Activated CD4-positive, alpha-beta T cell treated with anti-CD3 and anti-CD28 coated beads, Interleukin-2, amount 10 ng/mL, durations not matched to agents 7 days and 5 days (primary cell): ENCODE measurements at regions not wholly inside any gene's neighbourhood (a gene's known extent, or its start where the extent isn't known, plus 50 kb on each side); places are given as distances from the start of the nearest gene placed in this dataset.
"Not testable (repeated sequence)": the region's sequence is repeated elsewhere in the genome, so short reads cannot be mapped to it uniquely, and the experiment has no call there.

ENCODE experiments used
- CTCF ChIA-PET: fragments of 350-600 bp; sonication (Branson Sonifier 250); formaldehyde crosslinking; loops from one replicate; lab custom pipeline; 2021; ENCODE audit warnings: antibody characterized with exemption; lab: Charles Lee
- POLR2A ChIA-PET: fragments of 350-600 bp; sonication (Branson Sonifier 250); formaldehyde crosslinking; loops from one replicate; lab custom pipeline; 2021; ENCODE audit warnings: antibody characterized with exemption; lab: Charles Lee
- DNase-seq: peaks from one replicate; pipeline ENCODE4 v3.0.0-alpha.2; 2020
- H3K27ac Mint-ChIP-seq: one replicate; pipeline ENCODE4 v1.8.0; 2021; ENCODE audit warnings: mild to moderate bottlenecking, moderate library complexity, mixed read lengths
- H3K27me3 Mint-ChIP-seq: one replicate; pipeline ENCODE4 v1.8.0; 2021; ENCODE audit warnings: mixed read lengths
- H3K36me3 Mint-ChIP-seq: one replicate; pipeline ENCODE4 v1.8.0; 2021; ENCODE audit warnings: low read depth, mixed read lengths
- H3K4me1 Mint-ChIP-seq: one replicate; pipeline ENCODE4 v1.8.0; 2021; ENCODE audit warnings: mixed read lengths
- H3K4me3 Mint-ChIP-seq: one replicate; pipeline ENCODE4 v1.8.0; 2021; ENCODE audit warnings: mild to moderate bottlenecking, moderate library complexity, mixed read lengths
- H3K9me3 Mint-ChIP-seq: one replicate; pipeline ENCODE4 v1.8.0; 2021; ENCODE audit warnings: mixed read lengths

DNA sequence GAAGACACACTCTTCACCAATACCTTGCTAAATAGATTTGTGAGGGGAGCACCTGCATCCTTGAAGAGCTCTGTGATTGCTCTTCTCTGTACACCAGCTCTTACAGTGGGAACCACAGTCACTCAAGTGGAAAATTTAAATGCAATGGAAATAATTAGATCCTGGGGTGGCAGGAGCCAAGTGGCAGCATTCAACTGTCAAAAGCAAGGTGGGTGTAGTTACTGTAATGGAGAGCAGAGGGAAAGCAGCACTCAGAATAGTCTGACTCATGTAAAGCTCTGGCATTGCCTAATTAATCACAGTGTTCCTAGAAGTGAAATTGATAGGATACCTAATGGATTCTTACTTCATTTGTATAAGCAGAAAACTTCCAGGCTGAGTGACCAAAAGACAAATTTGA lies 245.8 kb downstream of the KCNE4 start:
- no peaks in the 10 kb centered on the region for H3K36me3 Mint-ChIP-seq
- no peak for DNase-seq
- CTCF ChIA-PET: no interaction called here
- H3K4me3 Mint-ChIP-seq: no peak overlapping the region
- no peak overlapping the region for H3K27ac Mint-ChIP-seq
- H3K27me3 Mint-ChIP-seq: no peaks in the 10 kb centered on the region
- no peaks in the 10 kb centered on the region for H3K4me1 Mint-ChIP-seq
- H3K9me3 Mint-ChIP-seq: no peaks in the 10 kb centered on the region
- POLR2A ChIA-PET: no interaction called here

- CTCF ChIA-PET, POLR2A ChIA-PET, H3K36me3 Mint-ChIP-seq, DNase-seq, H3K9me3 Mint-ChIP-seq, H3K27me3 Mint-ChIP-seq, H3K27ac Mint-ChIP-seq, H3K4me1 Mint-ChIP-seq, H3K4me3 Mint-ChIP-seq: not testable (repeated sequence)
These were observed 246.3 kb downstream of the KCNE4 start for GRCh38 chr2:223298329-223298728.

- H3K27ac Mint-ChIP-seq: no peak overlapping the region
- no peaks in the 10 kb centered on the region for H3K36me3 Mint-ChIP-seq
- no peaks in the 10 kb centered on the region for H3K4me1 Mint-ChIP-seq
- no peak overlapping the region for H3K4me3 Mint-ChIP-seq
- DNase-seq: no peak
- ChIA-PET CTCF (no interaction called here), POLR2A (no interaction called here)
- no peaks in the 10 kb centered on the region for H3K9me3 Mint-ChIP-seq
- no peaks in the 10 kb centered on the region for H3K27me3 Mint-ChIP-seq
These were observed 248.3 kb downstream of the KCNE4 start for GRCh38 chr2:223300326-223300725.

DNA sequence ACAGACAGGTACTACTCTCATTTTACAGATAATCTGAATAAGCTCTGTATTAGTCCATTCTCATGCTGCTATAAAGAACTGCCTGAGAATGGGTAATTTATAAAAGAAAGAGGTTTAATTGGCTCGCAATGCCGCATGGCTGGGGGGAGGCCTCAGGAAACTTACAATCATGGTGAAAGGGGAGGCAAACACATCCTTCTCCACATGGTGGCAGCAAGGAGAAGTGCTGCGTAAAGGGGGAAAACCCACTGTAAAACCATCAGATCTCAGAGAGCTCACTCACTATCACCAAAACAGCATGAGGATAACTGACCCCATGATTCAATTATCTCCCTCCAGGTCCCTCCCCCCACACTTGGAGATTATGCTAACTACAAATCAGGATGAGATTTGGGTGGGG lies 254.4 kb downstream of the KCNE4 start:
- Mint-ChIP-seq H3K9me3 (no peaks in the 10 kb centered on the region), H3K4me3 (no peak overlapping the region)

DNA sequence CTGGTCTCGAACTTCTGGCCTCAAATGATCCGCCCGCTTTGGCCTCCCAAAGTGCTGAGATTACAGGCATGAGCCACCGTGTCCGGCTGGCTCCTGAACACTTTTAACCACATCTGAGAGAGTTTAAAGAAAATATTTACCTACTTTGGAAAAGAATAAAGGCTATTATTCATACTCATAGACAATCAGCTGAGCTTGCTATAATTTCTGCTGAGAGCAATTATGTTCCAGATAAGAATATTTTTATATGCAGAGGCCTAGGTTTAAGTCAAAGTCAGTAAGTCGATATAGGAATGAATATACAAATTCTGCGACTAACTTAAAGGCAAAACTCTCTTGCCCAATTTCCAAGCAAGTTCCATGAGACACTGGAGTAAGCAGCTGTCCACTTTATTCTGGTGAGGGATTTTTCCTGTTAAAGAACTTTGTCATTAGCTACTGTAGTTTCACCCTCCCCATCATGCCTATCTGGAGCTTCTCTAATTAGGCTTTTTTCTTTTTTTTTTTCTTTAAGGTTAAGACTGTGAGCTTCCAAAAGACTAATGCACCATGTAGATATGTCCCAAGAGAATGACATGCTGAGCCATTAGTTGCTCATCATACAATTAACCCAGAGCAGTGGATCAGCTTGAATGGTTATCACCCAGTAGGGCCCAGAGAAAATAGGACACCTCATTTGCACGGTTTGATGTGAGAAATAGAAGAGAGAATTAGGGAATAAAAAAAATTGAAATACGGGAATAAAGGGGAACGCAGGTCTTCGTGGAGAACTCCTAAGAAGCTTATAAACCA lies 260.1 kb downstream of the KCNE4 start:
- no peaks in the 10 kb centered on the region for H3K4me1 Mint-ChIP-seq
- no peaks in the 10 kb centered on the region for H3K36me3 Mint-ChIP-seq
- no peaks in the 10 kb centered on the region for H3K9me3 Mint-ChIP-seq
- CTCF ChIA-PET: no interaction called here
- H3K27me3 Mint-ChIP-seq: no peaks in the 10 kb centered on the region
- no peak overlapping the region for H3K4me3 Mint-ChIP-seq
- H3K27ac Mint-ChIP-seq: no peak overlapping the region
- POLR2A ChIA-PET: no interaction called here
- no peak for DNase-seq

More for the DNA sequence above, 254.4 kb downstream of the KCNE4 start:
- DNase-seq: no peak
- Mint-ChIP-seq H3K27me3 (no peaks in the 10 kb centered on the region), H3K4me1 (no peaks in the 10 kb centered on the region), H3K36me3 (no peaks in the 10 kb centered on the region), H3K27ac (no peak overlapping the region)
- ChIA-PET CTCF (no interaction called here), POLR2A (no interaction called here)

- ChIA-PET CTCF (no interaction called here), POLR2A (no interaction called here)
- Mint-ChIP-seq H3K27me3 (no peaks in the 10 kb centered on the region), H3K4me3 (no peak overlapping the region), H3K36me3 (no peaks in the 10 kb centered on the region), H3K27ac (no peak overlapping the region), H3K9me3 (no peaks in the 10 kb centered on the region), H3K4me1 (no peaks in the 10 kb centered on the region)
- DNase-seq: no peak
These were observed 261.1 kb downstream of the KCNE4 start for GRCh38 chr2:223313101-223313500.

DNA sequence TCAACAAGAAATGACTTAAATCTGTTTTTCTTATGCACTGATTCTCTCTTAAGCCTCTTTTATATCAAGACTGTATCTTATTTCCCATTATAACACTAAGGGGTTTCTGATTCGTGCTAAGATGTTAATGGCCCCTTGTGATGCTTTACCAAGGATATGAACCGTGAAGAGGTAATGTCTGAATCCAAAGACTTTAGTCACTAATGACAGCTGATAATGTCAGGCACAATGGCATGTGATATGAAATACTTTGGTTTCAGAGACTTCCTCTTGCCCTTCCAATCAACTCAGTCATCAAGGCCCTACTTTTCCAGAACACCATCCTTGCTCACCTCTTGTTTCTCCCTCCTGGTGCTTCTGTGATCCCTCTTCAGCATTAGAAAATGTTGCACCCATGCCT lies 262.8 kb downstream of the KCNE4 start:
- Mint-ChIP-seq H3K4me3 (no peak overlapping the region), H3K9me3 (no peaks in the 10 kb centered on the region), H3K27ac (no peak overlapping the region), H3K4me1 (no peaks in the 10 kb centered on the region), H3K36me3 (no peaks in the 10 kb centered on the region), H3K27me3 (no peaks in the 10 kb centered on the region)
- POLR2A ChIA-PET: no interaction called here
- CTCF ChIA-PET: no interaction called here
- no peak for DNase-seq

GRCh38 chr2:223315813-223316212 lies 263.8 kb downstream of the KCNE4 start:
- no peak overlapping the region for H3K27ac Mint-ChIP-seq

DNA sequence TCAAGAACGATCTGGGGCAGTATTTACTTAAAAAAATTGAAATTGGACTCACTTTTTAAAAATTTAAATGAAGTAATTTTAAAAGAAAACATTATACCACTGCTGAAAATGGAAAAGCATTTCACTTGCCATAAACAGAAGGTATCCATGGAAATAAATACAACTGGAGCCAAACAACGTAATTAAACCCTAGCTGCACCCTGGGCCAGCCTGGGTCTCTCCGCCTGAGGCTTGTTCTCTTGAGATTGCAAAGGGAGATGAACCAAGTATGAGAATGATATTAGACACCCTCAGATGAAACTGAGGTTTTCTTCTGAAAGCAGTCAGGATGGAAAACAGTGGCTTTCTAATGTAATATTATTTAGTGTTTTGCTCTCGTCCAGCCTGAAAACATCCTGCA lies 264.4 kb downstream of the KCNE4 start:
- no peak overlapping the region for H3K27ac Mint-ChIP-seq
- H3K4me3 Mint-ChIP-seq: no peak overlapping the region
- H3K4me1 Mint-ChIP-seq: no peaks in the 10 kb centered on the region
- no peak for DNase-seq
- no peaks in the 10 kb centered on the region for H3K36me3 Mint-ChIP-seq
- ChIA-PET CTCF (no interaction called here), POLR2A (no interaction called here)
- H3K9me3 Mint-ChIP-seq: no peaks in the 10 kb centered on the region
- H3K27me3 Mint-ChIP-seq: no peaks in the 10 kb centered on the region

More at GRCh38 chr2:223315813-223316212, 263.8 kb downstream of the KCNE4 start:
- H3K36me3 Mint-ChIP-seq: no peaks in the 10 kb centered on the region
- ChIA-PET POLR2A (no interaction called here), CTCF (no interaction called here)
- no peak overlapping the region for H3K4me3 Mint-ChIP-seq
- no peaks in the 10 kb centered on the region for H3K9me3 Mint-ChIP-seq
- DNase-seq: no peak
- H3K27me3 Mint-ChIP-seq: no peaks in the 10 kb centered on the region
- H3K4me1 Mint-ChIP-seq: no peaks in the 10 kb centered on the region

DNA sequence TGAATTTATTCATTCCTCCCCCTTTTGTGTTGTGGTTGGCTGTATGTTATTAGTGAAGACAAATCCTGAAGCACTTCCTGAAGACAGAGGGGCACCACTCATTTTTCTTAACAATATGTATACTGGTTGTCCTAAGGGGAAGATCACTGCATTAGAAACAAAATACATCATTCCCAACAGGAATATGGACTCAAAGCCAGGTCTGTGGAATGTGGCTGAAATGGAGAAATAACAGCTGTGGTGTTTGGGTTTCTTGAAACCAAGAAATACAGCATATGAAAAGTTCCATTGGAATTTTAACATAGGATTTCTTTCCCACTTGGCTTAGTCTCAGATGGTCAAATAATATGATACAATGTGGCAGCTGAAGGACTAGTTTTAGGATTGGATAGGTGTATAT lies 267.6 kb downstream of the KCNE4 start:
- Mint-ChIP-seq H3K4me1 (no peaks in the 10 kb centered on the region), H3K9me3 (no peaks in the 10 kb centered on the region)

GRCh38 chr2:223324402-223324801 lies 272.4 kb downstream of the KCNE4 start:
- H3K4me3 Mint-ChIP-seq: no peak overlapping the region
- no peaks in the 10 kb centered on the region for H3K4me1 Mint-ChIP-seq
- H3K27me3 Mint-ChIP-seq: no peaks in the 10 kb centered on the region
- ChIA-PET POLR2A (no interaction called here), CTCF (no interaction called here)
- H3K27ac Mint-ChIP-seq: no peak overlapping the region
- no peaks in the 10 kb centered on the region for H3K9me3 Mint-ChIP-seq
- no peaks in the 10 kb centered on the region for H3K36me3 Mint-ChIP-seq
- DNase-seq: no peak

More for the DNA sequence above, 267.6 kb downstream of the KCNE4 start:
- H3K27ac Mint-ChIP-seq: no peak overlapping the region
- H3K4me3 Mint-ChIP-seq: no peak overlapping the region
- POLR2A ChIA-PET: no interaction called here
- CTCF ChIA-PET: interaction anchor here (0.6 kb wide), 1 partner anchor 1779 kb away, joined by 4 read pairs; no protein-coding TSS in a partner anchor
- no peaks in the 10 kb centered on the region for H3K27me3 Mint-ChIP-seq
- no peak for DNase-seq
- H3K36me3 Mint-ChIP-seq: no peaks in the 10 kb centered on the region

GRCh38 chr2:223328578-223328977 lies 273.6 kb downstream of the SCG2 start:
- no peak for DNase-seq
- CTCF ChIA-PET: no interaction called here
- POLR2A ChIA-PET: no interaction called here
- Mint-ChIP-seq H3K36me3 (peaks cover 1% of the 10 kb centered on the region), H3K9me3 (no peaks in the 10 kb centered on the region), H3K27me3 (no peaks in the 10 kb centered on the region), H3K27ac (no peak overlapping the region), H3K4me1 (no peaks in the 10 kb centered on the region), H3K4me3 (no peak overlapping the region)

DNA sequence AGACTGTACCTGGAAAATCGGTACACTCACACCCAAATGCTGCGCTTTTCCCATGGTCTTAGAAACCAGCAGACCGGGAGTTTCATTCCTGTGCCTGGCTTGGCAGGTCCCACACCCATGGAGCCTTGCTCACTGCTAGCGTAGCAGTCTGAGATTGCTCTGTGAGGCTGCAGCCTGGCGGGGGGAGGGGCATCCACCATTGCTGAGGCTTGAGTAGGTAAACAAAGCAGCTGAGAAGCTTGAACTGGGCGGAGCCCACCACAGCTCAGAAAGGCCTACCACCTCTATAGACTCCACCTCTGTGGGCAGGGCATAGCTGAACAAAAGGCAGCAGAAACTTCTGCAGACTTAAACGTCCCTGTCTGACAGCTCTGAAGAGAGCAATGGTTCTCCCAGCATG lies 271.4 kb downstream of the SCG2 start:
- CTCF ChIA-PET: not testable (repeated sequence)

DNA sequence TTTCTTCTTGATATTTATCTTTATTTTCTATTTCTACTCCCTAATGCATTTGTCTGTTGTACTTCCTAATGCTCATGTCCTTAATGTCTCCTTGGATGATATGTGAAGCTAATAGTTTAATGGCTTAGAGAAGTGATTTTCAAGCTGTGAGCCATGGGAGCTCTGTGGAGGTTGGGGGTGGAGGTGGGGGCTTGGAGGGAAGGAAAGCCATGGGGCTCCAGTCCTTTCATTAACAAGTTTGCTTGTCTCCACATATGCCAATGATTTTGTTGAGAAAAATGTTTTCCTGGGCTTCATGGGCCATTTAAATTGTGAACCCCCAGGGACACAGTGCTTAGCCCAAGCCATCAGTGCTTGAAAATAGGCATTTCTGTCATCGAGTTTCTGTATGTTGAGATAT lies 264.1 kb downstream of the SCG2 start:
- CTCF ChIA-PET: interaction anchor here (0.6 kb wide), 1 partner anchor 27 kb away, joined by 3 read pairs; no protein-coding TSS in a partner anchor
- POLR2A ChIA-PET: no interaction called here
- no peaks in the 10 kb centered on the region for H3K27me3 Mint-ChIP-seq

More for the DNA sequence above, 271.4 kb downstream of the SCG2 start:
- H3K9me3 Mint-ChIP-seq, POLR2A ChIA-PET, H3K4me1 Mint-ChIP-seq, DNase-seq, H3K4me3 Mint-ChIP-seq, H3K27ac Mint-ChIP-seq, H3K27me3 Mint-ChIP-seq, H3K36me3 Mint-ChIP-seq: not testable (repeated sequence)

More for the DNA sequence above, 264.1 kb downstream of the SCG2 start:
- Mint-ChIP-seq H3K4me1 (no peaks in the 10 kb centered on the region), H3K4me3 (no peak overlapping the region), H3K9me3 (no peaks in the 10 kb centered on the region), H3K36me3 (no peaks in the 10 kb centered on the region), H3K27ac (no peak overlapping the region)
- DNase-seq: no peak
